ENCODE measurements at regions not wholly inside any gene's neighbourhood (a gene's known extent, or its start where the extent isn't known, plus 50 kb on each side); places are given as distances from the start of the nearest gene placed in this dataset.

DNA sequence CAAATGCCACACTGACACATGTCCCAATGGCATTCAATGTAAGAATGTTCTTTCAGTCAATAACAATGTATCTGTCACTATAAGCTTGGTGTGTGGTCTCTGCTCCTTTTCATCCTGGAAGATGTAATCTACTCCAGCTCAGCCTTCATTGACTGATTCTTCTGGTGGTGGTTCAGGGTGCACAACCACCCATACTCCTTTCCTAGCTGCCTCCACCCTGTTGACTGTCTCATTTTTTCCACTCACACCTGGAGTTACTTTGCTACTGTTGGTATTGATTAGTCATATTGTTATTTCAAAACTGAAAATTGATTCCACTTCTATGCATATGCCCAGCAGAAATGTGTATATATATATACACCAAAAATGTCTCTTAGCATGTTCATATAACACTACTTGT is 140.5 kb downstream of the ASB9 start:
- TF ChIP-seq POLR2A (IDR thresholded peaks at IDR 0.05; ENCODE audit: low read length) (no peak), GATA1 (IDR thresholded peaks at IDR 0.05; ENCODE audit: low read depth, low read length) (no peak)
